CD4-positive, alpha-beta T cell (primary cell): ENCODE measurements at regions not wholly inside any gene's neighbourhood (a gene's known extent, or its start where the extent isn't known, plus 50 kb on each side); places are given as distances from the start of the nearest gene placed in this dataset.

Experiments
- ATAC-seq: fragments of 200-7000 bp; cut with Tn5 transposase; one replicate; pipeline ENCODE4 v1.10.0; 2022; ENCODE audit warnings: mild to moderate bottlenecking; ENCODE audit not compliant: poor library complexity
- CTCF ChIA-PET: fragments of 350-600 bp; sonication (Branson Sonifier 250); formaldehyde crosslinking; loops from one replicate; lab custom pipeline; 2021; ENCODE audit warnings: antibody characterized with exemption, inconsistent platforms; lab: Charles Lee
- POLR2A ChIA-PET: fragments of 350-600 bp; sonication (Branson Sonifier 250); formaldehyde crosslinking; loops from one replicate; lab custom pipeline; 2021; ENCODE audit warnings: antibody characterized with exemption, inconsistent platforms; lab: Charles Lee
- DNase-seq, 14 experiments: peaks; one replicate each; pipeline ENCODE4 v3.0.0-alpha.2; 2013 to 2020; ENCODE audit warnings: mixed read lengths in 2 of 14
- H3K27ac ChIP-seq, 2 donors: one replicate each; pipeline versions ENCODE4 v1.5.1 to v1.7.0; 2013; ENCODE audit warnings: low read length in 2 of 2, low read depth in 1 of 2, mild to moderate bottlenecking in 1 of 2
- H3K27me3 ChIP-seq, 2 experiments: 1 replicate in 1 of 2; 2 replicates in 1 of 2; pipeline versions ENCODE4 v1.6.1 to v1.7.0; 2013; ENCODE audit warnings: low read length in 2 of 2, control low read depth in 1 of 2, mild to moderate bottlenecking in 1 of 2, moderate library complexity in 1 of 2; ENCODE audit not compliant: insufficient read depth in 2 of 2, control insufficient read depth in 1 of 2
- H3K36me3 ChIP-seq: one replicate; pipeline ENCODE4 v1.6.1; 2013; ENCODE audit warnings: low read length, control low read depth; ENCODE audit not compliant: insufficient read depth
- H3K4me1 ChIP-seq: one replicate; pipeline ENCODE4 v1.6.1; 2013; ENCODE audit warnings: low read length, control low read depth; ENCODE audit not compliant: insufficient read depth
- H3K4me3 ChIP-seq: one replicate; pipeline ENCODE4 v1.5.1; 2013; ENCODE audit warnings: mild to moderate bottlenecking, low read length, moderate library complexity
- H3K9me3 ChIP-seq, 2 experiments: 1 replicate in 1 of 2; 2 replicates in 1 of 2; pipeline versions ENCODE4 v1.6.1 to v1.7.0; 2013; ENCODE audit warnings: low read length in 2 of 2, mild to moderate bottlenecking in 2 of 2, control low read depth in 1 of 2, moderate library complexity in 1 of 2; ENCODE audit not compliant: control insufficient read depth in 1 of 2, insufficient read depth in 1 of 2
- H3K27ac Mint-ChIP-seq: one replicate; pipeline ENCODE4 v1.8.0; 2020; ENCODE audit warnings: mixed read lengths
- H3K27me3 Mint-ChIP-seq: one replicate; pipeline ENCODE4 v1.8.0; 2021; ENCODE audit warnings: mixed read lengths
- H3K36me3 Mint-ChIP-seq: one replicate; pipeline ENCODE4 v1.8.0; 2021; ENCODE audit warnings: low read depth, mixed read lengths
- H3K4me1 Mint-ChIP-seq: one replicate; pipeline ENCODE4 v1.8.0; 2021; ENCODE audit warnings: low read depth, mixed read lengths
- H3K4me3 Mint-ChIP-seq: one replicate; pipeline ENCODE4 v1.8.0; 2020; ENCODE audit warnings: mild to moderate bottlenecking, mixed read lengths
- H3K9me3 Mint-ChIP-seq: one replicate; pipeline ENCODE4 v1.8.0; 2020; ENCODE audit warnings: mixed read lengths
- CTCF ChIP-seq: fragments of 200-600 bp; IDR thresholded peaks from one replicate; pipeline ENCODE4 v1.8.0; 2022; ENCODE audit warnings: antibody characterized with exemption, mild to moderate bottlenecking
- intact Hi-C, 2 experiments: fragments of 100-400 bp; cut with DNase I in 1 of 2; cut with micrococcal nuclease in 1 of 2; formaldehyde crosslinking; loops; one replicate each; pipeline versions ENCODE4 v1.15.1 to v1.9.0; 2023 to 2025; cut with DNase I, micrococcal nuclease

- no peaks in the 10 kb centered on the region for H3K4me1 ChIP-seq
- no peaks in the 10 kb centered on the region for H3K27me3 Mint-ChIP-seq
- no peak overlapping the region for H3K4me3 ChIP-seq
- H3K36me3 Mint-ChIP-seq: no peaks in the 10 kb centered on the region
- intact Hi-C loops: no loop called here
- no peak for ATAC-seq
- no peaks in the 10 kb centered on the region for H3K27me3 ChIP-seq
- no peak for DNase-seq
- H3K27ac ChIP-seq: no peak overlapping the region
- peaks cover 2% of the 10 kb centered on the region for H3K9me3 Mint-ChIP-seq
- no peak for TF ChIP-seq CTCF
- no peaks in the 10 kb centered on the region for H3K36me3 ChIP-seq
- no peak overlapping the region for H3K27ac Mint-ChIP-seq
- H3K4me1 Mint-ChIP-seq: no peaks in the 10 kb centered on the region
- ChIA-PET CTCF (no interaction called here), POLR2A (no interaction called here)
- H3K9me3 ChIP-seq: peaks cover 0 to 9% of the 10 kb centered on the region in 2 experiments
- no peak overlapping the region for H3K4me3 Mint-ChIP-seq
These were observed 914.1 kb upstream of the NXPH2 start for GRCh38 chr2:139694327-139694726.

- Histone ChIP-seq H3K36me3 (no peaks in the 10 kb centered on the region), H3K4me3 (no peak overlapping the region), H3K4me1 (no peaks in the 10 kb centered on the region), H3K27me3 (no peaks in the 10 kb centered on the region), H3K9me3 (no peaks in the 10 kb centered on the region), H3K27ac (no peak overlapping the region)
- intact Hi-C loops: no loop called here
- Mint-ChIP-seq H3K9me3 (peaks cover 11% of the 10 kb centered on the region), H3K4me1 (no peaks in the 10 kb centered on the region), H3K27ac (no peak overlapping the region), H3K36me3 (no peaks in the 10 kb centered on the region), H3K27me3 (no peaks in the 10 kb centered on the region), H3K4me3 (no peak overlapping the region)
- ChIA-PET CTCF (no interaction called here), POLR2A (no interaction called here)
- DNase-seq (no peak), ATAC-seq (no peak)
- no peak for TF ChIP-seq CTCF
These were observed 906.0 kb upstream of the NXPH2 start for GRCh38 chr2:139686205-139686604.

GRCh38 chr2:139685090-139685983 is 905.1 kb upstream of the NXPH2 start:
- DNase-seq (no peak), ATAC-seq (no peak)
- Mint-ChIP-seq H3K36me3 (no peaks in the 10 kb centered on the region), H3K27me3 (no peaks in the 10 kb centered on the region), H3K4me1 (no peaks in the 10 kb centered on the region), H3K9me3 (peaks cover 12% of the 10 kb centered on the region), H3K27ac (no peak overlapping the region), H3K4me3 (no peak overlapping the region)
- Histone ChIP-seq H3K27ac (no peak overlapping the region), H3K4me1 (no peaks in the 10 kb centered on the region), H3K27me3 (no peaks in the 10 kb centered on the region), H3K36me3 (no peaks in the 10 kb centered on the region), H3K9me3 (peaks cover 0 to 4% of the 10 kb centered on the region in 2 experiments), H3K4me3 (no peak overlapping the region)
- ChIA-PET CTCF (no interaction called here), POLR2A (no interaction called here)
- TF ChIP-seq CTCF: no peak
- intact Hi-C loops: no loop called here
